ENCODE measurements at regions not wholly inside any gene's neighbourhood (a gene's known extent, or its start where the extent isn't known, plus 50 kb on each side); places are given as distances from the start of the nearest gene placed in this dataset.

DNA sequence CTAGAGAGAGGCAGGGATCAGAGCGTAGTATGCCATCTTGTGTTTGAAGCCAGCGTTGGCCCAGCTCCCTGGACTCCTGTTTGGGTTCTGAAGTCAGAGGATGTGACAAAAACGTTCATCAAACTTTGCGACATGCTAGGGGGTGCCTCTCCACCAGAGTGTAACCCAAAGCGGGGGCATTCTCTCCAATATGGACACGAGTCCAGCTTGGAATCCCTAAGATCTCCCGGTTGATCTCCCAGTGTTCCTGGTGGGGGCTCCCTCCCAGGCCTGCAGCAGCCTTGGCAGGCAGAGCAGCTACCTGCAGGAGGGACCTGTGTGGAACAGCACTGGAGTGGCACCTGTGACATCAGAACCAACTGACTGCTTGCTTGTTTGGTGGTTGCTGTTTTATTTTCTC, 218.8 kb upstream of the ECI2 start:
- no peak for DNase-seq (ENCODE audit: low spot score)
- TF ChIP-seq CTCF (IDR thresholded peaks at IDR 0.05) = no peak
- no peak for ATAC-seq (ENCODE audit: low FRiP score)

- no peak for TF ChIP-seq CTCF (IDR thresholded peaks at IDR 0.05)
- no peak for ATAC-seq (ENCODE audit: low FRiP score)
Measured at GRCh38 chr6:4352731-4353130, 217.4 kb upstream of the ECI2 start.

DNA sequence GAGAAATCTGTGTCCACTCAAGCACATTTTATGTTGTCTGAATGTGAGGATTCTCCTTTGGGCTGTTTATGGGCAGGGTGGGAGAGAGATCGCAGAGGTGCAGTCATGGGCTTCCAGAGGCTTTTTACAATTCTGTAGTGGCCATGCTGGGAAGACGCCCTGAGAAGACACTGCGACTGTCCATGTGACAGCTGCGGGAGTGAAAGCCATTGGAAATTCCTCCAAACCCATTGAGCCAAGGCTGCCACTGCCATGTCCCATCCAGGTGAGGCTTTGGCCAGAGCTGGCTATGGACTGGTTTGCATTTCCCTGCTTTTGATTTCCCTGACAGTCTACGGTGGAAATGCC, 216.9 kb upstream of the ECI2 start:
- ATAC-seq (ENCODE audit: low FRiP score) (no peak), DNase-seq (ENCODE audit: low spot score) (no peak)
- no peak for TF ChIP-seq CTCF (IDR thresholded peaks at IDR 0.05)

More at GRCh38 chr6:4352731-4353130, 217.4 kb upstream of the ECI2 start:
- no peak for DNase-seq (ENCODE audit: low spot score)

- DNase-seq (ENCODE audit: low spot score) (peak; percentile 48), ATAC-seq (ENCODE audit: low FRiP score) (peak; percentile 79)
- no peak for TF ChIP-seq CTCF (IDR thresholded peaks at IDR 0.05)
Measured at GRCh38 chr6:4351520-4352321, 216.3 kb upstream of the ECI2 start.

DNA sequence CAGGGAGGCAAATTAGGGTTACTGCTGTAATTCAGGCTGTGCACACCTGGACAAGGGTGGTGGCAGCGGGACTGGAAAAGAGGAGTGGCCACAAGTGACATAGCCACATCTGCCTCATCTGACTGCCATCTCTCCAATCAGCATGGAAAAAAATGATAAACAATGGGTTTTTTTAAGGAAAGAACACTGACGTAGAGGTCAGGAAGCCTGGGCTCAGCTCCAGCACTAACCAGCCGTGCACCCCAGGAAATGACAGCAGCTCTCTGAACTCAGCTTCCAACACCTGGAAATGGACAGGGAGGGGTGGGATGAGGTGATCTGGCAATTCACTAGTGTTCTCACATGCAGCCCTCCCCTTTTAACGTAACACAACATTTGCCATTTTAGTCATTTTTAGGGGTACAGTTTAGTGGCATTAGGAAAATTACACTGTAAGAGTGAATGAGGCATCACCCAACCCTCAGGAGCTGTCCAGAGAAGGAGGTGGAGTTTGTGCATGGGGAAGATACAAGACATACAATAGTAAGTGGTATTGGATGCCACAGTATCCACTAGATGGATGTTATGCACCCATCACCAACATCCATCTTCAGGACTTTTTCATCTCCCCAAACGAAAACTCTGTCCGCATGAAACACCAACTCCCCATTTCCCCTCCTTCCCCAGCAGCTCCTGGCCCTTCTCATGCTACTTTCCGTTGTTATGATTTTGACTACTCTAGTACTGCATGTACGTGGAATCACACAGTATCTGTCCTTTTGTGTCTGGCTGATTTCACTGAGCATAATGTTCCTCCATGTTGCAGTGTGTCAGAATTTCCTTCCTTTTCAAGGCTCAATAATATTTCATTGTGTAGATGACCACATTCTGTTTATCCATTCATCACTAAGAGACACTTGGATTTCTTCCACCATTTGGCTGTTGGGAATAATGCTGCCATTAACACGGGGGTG, 215.5 kb upstream of the ECI2 start:
- DNase-seq (ENCODE audit: low spot score) = no peak
- ATAC-seq (ENCODE audit: low FRiP score) = no peak
- no peak for TF ChIP-seq CTCF (IDR thresholded peaks at IDR 0.05)

DNA sequence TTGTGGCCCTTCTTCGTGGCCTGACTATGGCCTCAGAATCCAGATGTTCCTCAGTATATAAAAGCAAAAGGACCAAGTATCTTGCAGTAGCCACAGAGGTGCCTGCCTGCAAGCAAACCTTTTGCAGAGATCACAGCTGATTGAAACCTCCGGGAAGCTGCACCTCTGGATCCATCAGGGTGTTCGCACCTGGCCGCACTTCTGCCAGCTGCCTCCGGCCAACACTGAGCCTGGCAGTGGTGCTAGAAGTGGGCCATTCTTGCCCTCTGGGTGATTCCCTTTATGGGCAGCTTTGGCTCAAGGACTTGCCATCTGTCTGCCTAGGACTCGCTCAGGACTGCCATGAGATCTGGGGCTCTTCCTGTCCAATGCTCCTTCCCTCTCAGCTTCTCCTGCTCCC, 214.6 kb upstream of the ECI2 start:
- DNase-seq (ENCODE audit: low spot score) = no peak
- no peak for ATAC-seq (ENCODE audit: low FRiP score)
- no peak for TF ChIP-seq CTCF (IDR thresholded peaks at IDR 0.05)
